H1 (cell line): ENCODE measurements at regions not wholly inside any gene's neighbourhood (a gene's known extent, or its start where the extent isn't known, plus 50 kb on each side); places are given as distances from the start of the nearest gene placed in this dataset.

Source experiments
- CTBP2 ChIP-seq: IDR thresholded peaks from 2 replicates; pipeline ENCODE4 v1.7.0; 2011; ENCODE audit warnings: borderline replicate concordance, mild to moderate bottlenecking, moderate library complexity, mixed read lengths, low read length; ENCODE audit not compliant: insufficient read depth, insufficient read length
- HDAC2 ChIP-seq, 2 experiments: fragments of 300-600 bp in 1 of 2; sonication (generic) in 1 of 2; IDR thresholded peaks; 2 replicates each; pipeline ENCODE4 v1.6.1; 2011 to 2012; ENCODE audit warnings: low read depth in 2 of 2, low read length in 2 of 2, mild to moderate bottlenecking in 2 of 2, moderate library complexity in 2 of 2, borderline replicate concordance in 1 of 2, inconsistent platforms in 1 of 2
- MAFK ChIP-seq: IDR thresholded peaks from 2 replicates; pipeline ENCODE4 v1.6.1; 2012; ENCODE audit warnings: low read depth, mild to moderate bottlenecking, improper control_type of control experiment, low read length
- SIN3A ChIP-seq, 2 experiments: IDR thresholded peaks in 1 of 2; conservative IDR thresholded peaks in 1 of 2; 2 replicates each; pipeline ENCODE4 v1.6.1; 2011 to 2012; ENCODE audit warnings: low read length in 2 of 2, improper control_type of control experiment in 1 of 2, low read depth in 1 of 2, mild to moderate bottlenecking in 1 of 2
- SP1 ChIP-seq: IDR thresholded peaks from 2 replicates; pipeline ENCODE4 v1.6.1; 2011; ENCODE audit warnings: low read depth, low read length
- SRF ChIP-seq: IDR thresholded peaks from 2 replicates; pipeline ENCODE4 v1.6.1; 2011; ENCODE audit warnings: mild to moderate bottlenecking, low read depth, low read length, moderate library complexity
- TF ChIP-seq, protein P1 (sequence below): fragments of 300-600 bp; sonication (generic); IDR thresholded peaks from 2 replicates; pipeline ENCODE4 v1.7.1; 2012; ENCODE audit warnings: low read length, moderate library complexity, mild to moderate bottlenecking, inconsistent platforms; ENCODE audit not compliant: insufficient replicate concordance
- TF ChIP-seq, protein P2 (sequence below): IDR thresholded peaks from 2 replicates; pipeline ENCODE4 v1.6.1; 2012; ENCODE audit warnings: inconsistent platforms

DNA sequence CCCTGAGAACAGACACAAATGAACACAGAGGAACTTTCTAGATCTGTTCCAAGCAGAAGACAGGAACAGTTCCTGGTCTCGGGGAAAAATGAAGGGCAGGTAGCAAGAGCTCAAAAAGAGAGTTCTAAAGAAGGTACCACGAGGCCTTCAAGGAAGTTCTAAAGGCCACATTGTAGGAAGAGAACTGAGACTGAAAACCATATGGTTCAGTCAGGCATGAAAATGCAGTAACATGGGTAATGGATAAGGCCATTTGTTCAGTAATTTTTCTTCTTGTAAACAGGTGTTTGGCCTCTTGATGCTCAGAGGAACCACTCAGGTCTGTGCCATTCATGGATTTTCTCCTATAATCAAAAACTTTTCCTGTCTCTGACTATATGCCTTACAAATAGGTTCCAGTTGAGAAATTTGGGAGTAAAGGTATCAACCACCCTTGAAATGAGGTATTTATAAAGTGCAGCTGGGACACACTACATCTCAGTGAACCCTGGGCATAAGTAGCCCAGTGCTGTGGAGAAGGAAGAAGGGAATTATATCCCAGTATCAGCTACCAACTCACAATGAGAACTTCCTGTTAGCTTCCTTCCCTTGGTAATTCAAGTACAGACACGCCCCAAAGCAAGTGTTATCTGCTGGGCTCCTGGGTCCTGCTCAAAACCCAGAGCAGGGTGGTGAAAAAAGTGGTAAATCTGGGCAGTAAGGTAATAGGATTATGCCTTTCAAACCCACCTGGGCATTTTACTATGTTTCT lies 277.9 kb downstream of the KLHL13 start (continued):
- TF ChIP-seq, protein P1, sequence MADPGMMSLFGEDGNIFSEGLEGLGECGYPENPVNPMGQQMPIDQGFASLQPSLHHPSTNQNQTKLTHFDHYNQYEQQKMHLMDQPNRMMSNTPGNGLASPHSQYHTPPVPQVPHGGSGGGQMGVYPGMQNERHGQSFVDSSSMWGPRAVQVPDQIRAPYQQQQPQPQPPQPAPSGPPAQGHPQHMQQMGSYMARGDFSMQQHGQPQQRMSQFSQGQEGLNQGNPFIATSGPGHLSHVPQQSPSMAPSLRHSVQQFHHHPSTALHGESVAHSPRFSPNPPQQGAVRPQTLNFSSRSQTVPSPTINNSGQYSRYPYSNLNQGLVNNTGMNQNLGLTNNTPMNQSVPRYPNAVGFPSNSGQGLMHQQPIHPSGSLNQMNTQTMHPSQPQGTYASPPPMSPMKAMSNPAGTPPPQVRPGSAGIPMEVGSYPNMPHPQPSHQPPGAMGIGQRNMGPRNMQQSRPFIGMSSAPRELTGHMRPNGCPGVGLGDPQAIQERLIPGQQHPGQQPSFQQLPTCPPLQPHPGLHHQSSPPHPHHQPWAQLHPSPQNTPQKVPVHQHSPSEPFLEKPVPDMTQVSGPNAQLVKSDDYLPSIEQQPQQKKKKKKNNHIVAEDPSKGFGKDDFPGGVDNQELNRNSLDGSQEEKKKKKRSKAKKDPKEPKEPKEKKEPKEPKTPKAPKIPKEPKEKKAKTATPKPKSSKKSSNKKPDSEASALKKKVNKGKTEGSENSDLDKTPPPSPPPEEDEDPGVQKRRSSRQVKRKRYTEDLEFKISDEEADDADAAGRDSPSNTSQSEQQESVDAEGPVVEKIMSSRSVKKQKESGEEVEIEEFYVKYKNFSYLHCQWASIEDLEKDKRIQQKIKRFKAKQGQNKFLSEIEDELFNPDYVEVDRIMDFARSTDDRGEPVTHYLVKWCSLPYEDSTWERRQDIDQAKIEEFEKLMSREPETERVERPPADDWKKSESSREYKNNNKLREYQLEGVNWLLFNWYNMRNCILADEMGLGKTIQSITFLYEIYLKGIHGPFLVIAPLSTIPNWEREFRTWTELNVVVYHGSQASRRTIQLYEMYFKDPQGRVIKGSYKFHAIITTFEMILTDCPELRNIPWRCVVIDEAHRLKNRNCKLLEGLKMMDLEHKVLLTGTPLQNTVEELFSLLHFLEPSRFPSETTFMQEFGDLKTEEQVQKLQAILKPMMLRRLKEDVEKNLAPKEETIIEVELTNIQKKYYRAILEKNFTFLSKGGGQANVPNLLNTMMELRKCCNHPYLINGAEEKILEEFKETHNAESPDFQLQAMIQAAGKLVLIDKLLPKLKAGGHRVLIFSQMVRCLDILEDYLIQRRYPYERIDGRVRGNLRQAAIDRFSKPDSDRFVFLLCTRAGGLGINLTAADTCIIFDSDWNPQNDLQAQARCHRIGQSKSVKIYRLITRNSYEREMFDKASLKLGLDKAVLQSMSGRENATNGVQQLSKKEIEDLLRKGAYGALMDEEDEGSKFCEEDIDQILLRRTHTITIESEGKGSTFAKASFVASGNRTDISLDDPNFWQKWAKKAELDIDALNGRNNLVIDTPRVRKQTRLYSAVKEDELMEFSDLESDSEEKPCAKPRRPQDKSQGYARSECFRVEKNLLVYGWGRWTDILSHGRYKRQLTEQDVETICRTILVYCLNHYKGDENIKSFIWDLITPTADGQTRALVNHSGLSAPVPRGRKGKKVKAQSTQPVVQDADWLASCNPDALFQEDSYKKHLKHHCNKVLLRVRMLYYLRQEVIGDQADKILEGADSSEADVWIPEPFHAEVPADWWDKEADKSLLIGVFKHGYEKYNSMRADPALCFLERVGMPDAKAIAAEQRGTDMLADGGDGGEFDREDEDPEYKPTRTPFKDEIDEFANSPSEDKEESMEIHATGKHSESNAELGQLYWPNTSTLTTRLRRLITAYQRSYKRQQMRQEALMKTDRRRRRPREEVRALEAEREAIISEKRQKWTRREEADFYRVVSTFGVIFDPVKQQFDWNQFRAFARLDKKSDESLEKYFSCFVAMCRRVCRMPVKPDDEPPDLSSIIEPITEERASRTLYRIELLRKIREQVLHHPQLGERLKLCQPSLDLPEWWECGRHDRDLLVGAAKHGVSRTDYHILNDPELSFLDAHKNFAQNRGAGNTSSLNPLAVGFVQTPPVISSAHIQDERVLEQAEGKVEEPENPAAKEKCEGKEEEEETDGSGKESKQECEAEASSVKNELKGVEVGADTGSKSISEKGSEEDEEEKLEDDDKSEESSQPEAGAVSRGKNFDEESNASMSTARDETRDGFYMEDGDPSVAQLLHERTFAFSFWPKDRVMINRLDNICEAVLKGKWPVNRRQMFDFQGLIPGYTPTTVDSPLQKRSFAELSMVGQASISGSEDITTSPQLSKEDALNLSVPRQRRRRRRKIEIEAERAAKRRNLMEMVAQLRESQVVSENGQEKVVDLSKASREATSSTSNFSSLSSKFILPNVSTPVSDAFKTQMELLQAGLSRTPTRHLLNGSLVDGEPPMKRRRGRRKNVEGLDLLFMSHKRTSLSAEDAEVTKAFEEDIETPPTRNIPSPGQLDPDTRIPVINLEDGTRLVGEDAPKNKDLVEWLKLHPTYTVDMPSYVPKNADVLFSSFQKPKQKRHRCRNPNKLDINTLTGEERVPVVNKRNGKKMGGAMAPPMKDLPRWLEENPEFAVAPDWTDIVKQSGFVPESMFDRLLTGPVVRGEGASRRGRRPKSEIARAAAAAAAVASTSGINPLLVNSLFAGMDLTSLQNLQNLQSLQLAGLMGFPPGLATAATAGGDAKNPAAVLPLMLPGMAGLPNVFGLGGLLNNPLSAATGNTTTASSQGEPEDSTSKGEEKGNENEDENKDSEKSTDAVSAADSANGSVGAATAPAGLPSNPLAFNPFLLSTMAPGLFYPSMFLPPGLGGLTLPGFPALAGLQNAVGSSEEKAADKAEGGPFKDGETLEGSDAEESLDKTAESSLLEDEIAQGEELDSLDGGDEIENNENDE, result no peak
- TF ChIP-seq SP1 (no peak), SIN3A (conservative IDR thresholded peaks at IDR 0.05 in 1 of 2, IDR thresholded peaks at IDR 0.05 in 1 of 2; ENCODE audit: low read depth in 1 of 2, low read length in 2 of 2) (no peak), CTBP2 (no peak), MAFK (no peak), HDAC2 (IDR thresholded peaks at IDR 0.05; ENCODE audit: borderline replicate concordance in 1 of 2, low read depth in 2 of 2, low read length in 2 of 2) (no peak), SRF (no peak)
- TF ChIP-seq, protein P2, sequence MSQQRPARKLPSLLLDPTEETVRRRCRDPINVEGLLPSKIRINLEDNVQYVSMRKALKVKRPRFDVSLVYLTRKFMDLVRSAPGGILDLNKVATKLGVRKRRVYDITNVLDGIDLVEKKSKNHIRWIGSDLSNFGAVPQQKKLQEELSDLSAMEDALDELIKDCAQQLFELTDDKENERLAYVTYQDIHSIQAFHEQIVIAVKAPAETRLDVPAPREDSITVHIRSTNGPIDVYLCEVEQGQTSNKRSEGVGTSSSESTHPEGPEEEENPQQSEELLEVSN, result no peak
